ENCODE measurements at regions not wholly inside any gene's neighbourhood (a gene's known extent, or its start where the extent isn't known, plus 50 kb on each side); places are given as distances from the start of the nearest gene placed in this dataset.

- Mint-ChIP-seq H3K4me3 (no peak overlapping the region), H3K36me3 (no peaks in the 10 kb centered on the region), H3K27ac (no peak overlapping the region), H3K27me3 (ENCODE audit: low read depth in 3 of 3) (peaks cover 4 to 9% (median 7%) of the 10 kb centered on the region in 3 donors), H3K9me3 (no peaks in the 10 kb centered on the region), H3K4me1 (no peaks in the 10 kb centered on the region)
- TF ChIP-seq, protein P1, sequence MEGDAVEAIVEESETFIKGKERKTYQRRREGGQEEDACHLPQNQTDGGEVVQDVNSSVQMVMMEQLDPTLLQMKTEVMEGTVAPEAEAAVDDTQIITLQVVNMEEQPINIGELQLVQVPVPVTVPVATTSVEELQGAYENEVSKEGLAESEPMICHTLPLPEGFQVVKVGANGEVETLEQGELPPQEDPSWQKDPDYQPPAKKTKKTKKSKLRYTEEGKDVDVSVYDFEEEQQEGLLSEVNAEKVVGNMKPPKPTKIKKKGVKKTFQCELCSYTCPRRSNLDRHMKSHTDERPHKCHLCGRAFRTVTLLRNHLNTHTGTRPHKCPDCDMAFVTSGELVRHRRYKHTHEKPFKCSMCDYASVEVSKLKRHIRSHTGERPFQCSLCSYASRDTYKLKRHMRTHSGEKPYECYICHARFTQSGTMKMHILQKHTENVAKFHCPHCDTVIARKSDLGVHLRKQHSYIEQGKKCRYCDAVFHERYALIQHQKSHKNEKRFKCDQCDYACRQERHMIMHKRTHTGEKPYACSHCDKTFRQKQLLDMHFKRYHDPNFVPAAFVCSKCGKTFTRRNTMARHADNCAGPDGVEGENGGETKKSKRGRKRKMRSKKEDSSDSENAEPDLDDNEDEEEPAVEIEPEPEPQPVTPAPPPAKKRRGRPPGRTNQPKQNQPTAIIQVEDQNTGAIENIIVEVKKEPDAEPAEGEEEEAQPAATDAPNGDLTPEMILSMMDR (IDR thresholded peaks at IDR 0.05): no peak
- Histone ChIP-seq H3K4me2 (replicated peaks; ENCODE audit: extremely low read depth, low read length, poor library complexity, severe bottlenecking) (no peak overlapping the region), H3K4me3 (replicated peaks in 1 of 3; ENCODE audit: low read depth in 2 of 3, low read length in 3 of 3) (no peak overlapping the region), H2AFZ (ENCODE audit: insufficient read depth, low read depth, low read length, poor library complexity, severe bottlenecking) (no peak overlapping the region), H3K4me1 (ENCODE audit: control insufficient read depth in 1 of 2, insufficient read depth in 2 of 2, low read length in 2 of 2) (no peaks in the 10 kb centered on the region), H3K9me3 (replicated peaks in 1 of 2; ENCODE audit: control insufficient read depth in 1 of 2, insufficient read depth in 1 of 2, low read length in 2 of 2) (no peaks in the 10 kb centered on the region), H4K20me1 (ENCODE audit: insufficient read depth, low read length) (no peaks in the 10 kb centered on the region), H3K79me2 (ENCODE audit: insufficient read depth, low read length) (no peaks in the 10 kb centered on the region), H3K27ac (ENCODE audit: low read depth in 1 of 2, low read length in 2 of 2) (no peak overlapping the region), H3K36me3 (replicated peaks in 1 of 2; ENCODE audit: control insufficient read depth in 1 of 2, insufficient read depth in 2 of 2, low read length in 2 of 2) (no peaks in the 10 kb centered on the region), H3K9ac (ENCODE audit: insufficient read depth, low read length, poor library complexity, severe bottlenecking) (no peak overlapping the region), H3K27me3 (ENCODE audit: control insufficient read depth in 2 of 2, insufficient read depth in 2 of 2, low read length in 2 of 2) (no peaks in the 10 kb centered on the region)
- intact Hi-C loops (cut with micrococcal nuclease): no loop called here
- WGBS (ENCODE audit: insufficient coverage): no CpG with 5 or more reads among the region's 3 CpGs
- no peak for DNase-seq
These were observed 75.0 kb upstream of the CALM2 start for GRCh38 chr2:47251404-47251675.

DNA sequence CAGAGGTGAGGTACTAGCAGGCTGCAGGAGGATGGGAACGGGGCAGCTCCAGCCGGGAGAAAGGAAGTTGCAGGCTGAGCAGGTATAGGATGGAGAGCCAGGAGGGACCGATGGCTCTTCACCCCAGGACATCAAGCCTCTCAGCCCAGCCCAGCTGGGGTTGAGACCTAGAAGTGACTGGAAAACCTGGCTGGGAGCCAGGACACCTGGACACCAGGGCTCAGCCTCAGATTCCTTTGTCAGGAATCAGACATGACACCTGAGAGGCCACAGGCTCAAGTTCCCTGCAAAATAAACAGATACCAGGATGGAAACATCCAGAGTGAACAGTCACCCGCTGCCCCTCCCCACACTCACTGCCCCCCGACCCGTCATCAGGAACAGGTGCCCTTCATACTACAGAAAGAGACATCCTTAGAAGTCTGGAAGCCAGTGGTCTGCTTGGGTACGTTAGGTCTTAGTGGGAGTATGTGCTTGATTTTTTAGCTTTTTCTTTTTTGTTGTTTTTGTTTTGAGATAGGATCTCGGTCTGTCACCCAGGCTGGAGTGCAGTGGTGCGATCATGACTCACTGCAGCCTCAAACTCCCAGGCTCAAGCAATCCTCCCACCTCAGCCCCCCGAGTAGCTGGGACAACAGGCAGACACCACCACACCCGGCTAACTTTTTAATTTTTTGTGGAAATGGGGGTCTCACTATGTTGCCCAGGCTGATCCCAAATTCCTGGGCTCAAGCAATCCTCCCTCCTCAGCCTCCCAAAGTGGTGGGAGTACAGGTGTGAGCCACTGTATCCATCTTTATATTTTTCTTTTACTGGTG lies 74.5 kb upstream of the CALM2 start:
- H3K27ac ChIP-seq (ENCODE audit: low read depth in 1 of 2, low read length in 2 of 2): no peak overlapping the region
- WGBS (ENCODE audit: insufficient coverage): 95% methylated on average over 3 of the region's 11 CpGs
- no peaks in the 10 kb centered on the region for H3K9me3 Mint-ChIP-seq
- no peak overlapping the region for H3K4me3 Mint-ChIP-seq
- H3K4me1 ChIP-seq (ENCODE audit: control insufficient read depth in 1 of 2, insufficient read depth in 2 of 2, low read length in 2 of 2): no peaks in the 10 kb centered on the region
- intact Hi-C loops (cut with micrococcal nuclease): no loop called here
- no peak overlapping the region for H3K4me2 ChIP-seq (replicated peaks; ENCODE audit: extremely low read depth, low read length, poor library complexity, severe bottlenecking)
- no peaks in the 10 kb centered on the region for H3K4me1 Mint-ChIP-seq
- TF ChIP-seq, protein P1 (IDR thresholded peaks at IDR 0.05): no peak
- peaks cover 4 to 10% (median 8%) of the 10 kb centered on the region in 3 donors for H3K27me3 Mint-ChIP-seq (ENCODE audit: low read depth in 3 of 3)
- no peaks in the 10 kb centered on the region for H3K36me3 Mint-ChIP-seq
- DNase-seq: no peak
- H3K27me3 ChIP-seq (ENCODE audit: control insufficient read depth in 2 of 2, insufficient read depth in 2 of 2, low read length in 2 of 2): no peaks in the 10 kb centered on the region
- H3K4me3 ChIP-seq (replicated peaks in 1 of 3; ENCODE audit: low read depth in 2 of 3, low read length in 3 of 3): no peak overlapping the region
- H3K9ac ChIP-seq (ENCODE audit: insufficient read depth, low read length, poor library complexity, severe bottlenecking): no peak overlapping the region
- no peaks in the 10 kb centered on the region for H3K79me2 ChIP-seq (ENCODE audit: insufficient read depth, low read length)
- H3K27ac Mint-ChIP-seq: no peak overlapping the region
- H2AFZ ChIP-seq (ENCODE audit: insufficient read depth, low read depth, low read length, poor library complexity, severe bottlenecking): no peak overlapping the region
- no peaks in the 10 kb centered on the region for H4K20me1 ChIP-seq (ENCODE audit: insufficient read depth, low read length)
- no peaks in the 10 kb centered on the region for H3K36me3 ChIP-seq (replicated peaks in 1 of 2; ENCODE audit: control insufficient read depth in 1 of 2, insufficient read depth in 2 of 2, low read length in 2 of 2)
- H3K9me3 ChIP-seq (replicated peaks in 1 of 2; ENCODE audit: control insufficient read depth in 1 of 2, insufficient read depth in 1 of 2, low read length in 2 of 2): no peaks in the 10 kb centered on the region

Data from CD14-positive monocyte (primary cell).